ENCODE measurements at regions not wholly inside any gene's neighbourhood (a gene's known extent, or its start where the extent isn't known, plus 50 kb on each side); places are given as distances from the start of the nearest gene placed in this dataset.

GRCh38 chrX:45840411-45840950 is 639.8 kb upstream of the DIPK2B start:
- DNase-seq (ENCODE audit: low read depth), result peak; percentile 40

- no peak for DNase-seq (ENCODE audit: low read depth)
Measured at GRCh38 chrX:45830343-45830742, 629.7 kb upstream of the DIPK2B start.

- peak; percentile 79 for DNase-seq (ENCODE audit: low read depth)
Measured at GRCh38 chrX:45824471-45824870, 623.8 kb upstream of the DIPK2B start.

GRCh38 chrX:45823536-45823935 is 622.9 kb upstream of the DIPK2B start:
- no peak for DNase-seq (ENCODE audit: low read depth)

GRCh38 chrX:45822124-45822523 is 621.4 kb upstream of the DIPK2B start:
- no peak for DNase-seq (ENCODE audit: low read depth)

GRCh38 chrX:45818913-45819312 is 618.2 kb upstream of the DIPK2B start:
- DNase-seq (ENCODE audit: low read depth), result no peak

GRCh38 chrX:45815441-45815840 is 614.8 kb upstream of the DIPK2B start:
- DNase-seq (ENCODE audit: low read depth), result no peak

- no peak for DNase-seq (ENCODE audit: low read depth)
Measured at GRCh38 chrX:45811326-45811725, 610.6 kb upstream of the DIPK2B start.

GRCh38 chrX:45807572-45808425 is 607.1 kb upstream of the DIPK2B start:
- no peak for DNase-seq (ENCODE audit: low read depth)

GRCh38 chrX:45806410-45807121 is 605.9 kb upstream of the DIPK2B start:
- peak; percentile 78 for DNase-seq (ENCODE audit: low read depth)

GRCh38 chrX:45804276-45804675 is 603.6 kb upstream of the DIPK2B start:
- DNase-seq (ENCODE audit: low read depth), result no peak

- DNase-seq (ENCODE audit: low read depth), result peak; percentile 68
Measured at GRCh38 chrX:45803383-45803921, 602.8 kb upstream of the DIPK2B start.

- DNase-seq (ENCODE audit: low read depth), result peak; percentile 56
Measured at GRCh38 chrX:45801554-45801953, 600.9 kb upstream of the DIPK2B start.

GRCh38 chrX:45800746-45801453 is 600.2 kb upstream of the DIPK2B start:
- peak; percentile 58 for DNase-seq (ENCODE audit: low read depth)

- no peak for DNase-seq (ENCODE audit: low read depth)
Measured at GRCh38 chrX:45799576-45799975, 598.9 kb upstream of the DIPK2B start.

GRCh38 chrX:45795546-45795945 is 594.9 kb upstream of the DIPK2B start:
- no peak for DNase-seq (ENCODE audit: low read depth)

- no peak for DNase-seq (ENCODE audit: low read depth)
Measured at GRCh38 chrX:45794995-45795337, 594.3 kb upstream of the DIPK2B start.

GRCh38 chrX:45794323-45794994 is 593.8 kb upstream of the DIPK2B start:
- DNase-seq (ENCODE audit: low read depth), result no peak

- DNase-seq (ENCODE audit: low read depth), result peak; percentile 60
Measured at GRCh38 chrX:45788941-45789348, 588.3 kb upstream of the DIPK2B start.

GRCh38 chrX:45788315-45788714 is 587.6 kb upstream of the DIPK2B start:
- no peak for DNase-seq (ENCODE audit: low read depth)

GRCh38 chrX:45784590-45784989 is 583.9 kb upstream of the DIPK2B start:
- no peak for DNase-seq (ENCODE audit: low read depth)
